NCI-H748 (cell line): ENCODE measurements at regions not wholly inside any gene's neighbourhood (a gene's known extent, or its start where the extent isn't known, plus 50 kb on each side); places are given as distances from the start of the nearest gene placed in this dataset.

Experiments
- DNase-seq: peaks from one replicate; lab custom pipeline; 2025; ENCODE audit not compliant: unreplicated experiment; lab: John Stamatoyannopoulos, UW

DNA sequence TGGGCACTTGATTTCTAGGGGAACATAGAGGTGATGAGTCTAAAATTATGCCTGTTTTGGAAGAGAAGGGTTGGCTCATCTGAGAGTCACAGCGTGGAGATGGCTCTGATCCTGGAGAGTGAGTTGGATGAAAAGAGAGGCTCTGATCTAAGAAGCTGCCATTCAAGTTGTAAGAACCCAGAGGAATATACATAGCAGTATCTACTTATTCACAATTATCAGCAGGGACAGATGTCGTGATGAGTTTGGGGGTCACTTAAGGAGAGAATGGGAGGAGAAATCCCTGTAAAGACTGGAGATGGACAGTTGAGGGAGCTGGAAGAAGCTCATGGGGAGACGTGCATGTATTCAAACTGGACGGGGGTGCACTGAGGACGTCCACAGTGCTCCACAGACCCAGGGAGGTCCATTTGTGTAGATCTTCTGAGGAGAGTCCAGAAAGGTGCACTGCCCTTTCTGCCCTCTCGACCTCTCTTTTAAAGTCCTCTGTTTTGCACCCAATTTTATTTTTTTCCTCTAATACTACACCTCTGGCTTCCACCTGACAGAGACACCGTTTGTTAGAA lies 124.7 kb upstream of the SSTR4 start:
- no peak for DNase-seq

- no peak for DNase-seq
These were observed 120.8 kb upstream of the SSTR4 start for GRCh38 chr20:22914291-22914690.

- DNase-seq, result no peak
These were observed 119.6 kb upstream of the SSTR4 start for GRCh38 chr20:22915512-22915911.

GRCh38 chr20:22916021-22916842 lies 118.9 kb upstream of the SSTR4 start:
- no peak for DNase-seq

DNA sequence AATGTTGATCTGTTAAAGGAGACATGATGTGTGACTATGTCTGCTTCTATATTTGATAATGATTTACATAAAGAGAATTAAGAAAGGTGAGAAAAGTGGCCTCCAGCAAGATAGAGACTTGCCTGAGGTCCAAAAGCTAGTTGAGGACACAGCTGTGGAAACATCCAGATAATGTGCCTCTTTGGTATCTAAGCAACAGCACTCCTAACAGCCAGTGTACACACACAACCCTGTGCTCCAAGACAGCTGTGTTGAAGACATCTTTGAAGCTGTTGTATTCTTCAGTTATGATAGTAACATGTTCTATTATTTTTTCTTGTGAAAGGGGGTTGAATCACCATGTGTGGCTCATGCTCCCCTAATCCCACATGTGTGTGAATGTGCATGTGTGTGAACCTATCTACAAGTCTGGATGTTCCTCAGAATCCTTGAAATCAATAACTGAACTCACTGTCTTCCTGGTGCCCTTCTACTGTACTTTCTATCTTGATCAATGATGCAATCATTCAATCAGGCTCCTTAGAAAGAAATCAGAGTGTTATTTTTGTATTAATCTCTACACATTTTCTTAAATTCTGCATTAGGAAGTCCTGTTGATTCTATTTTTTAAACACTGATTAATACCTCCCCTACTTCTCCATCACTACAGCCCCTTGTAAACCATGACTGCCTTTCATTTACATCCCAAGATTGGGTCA lies 116.7 kb upstream of the SSTR4 start:
- peak; percentile 95 for DNase-seq

- peak; percentile 75 for DNase-seq
These were observed 114.2 kb upstream of the SSTR4 start for GRCh38 chr20:22920898-22921297.

DNA sequence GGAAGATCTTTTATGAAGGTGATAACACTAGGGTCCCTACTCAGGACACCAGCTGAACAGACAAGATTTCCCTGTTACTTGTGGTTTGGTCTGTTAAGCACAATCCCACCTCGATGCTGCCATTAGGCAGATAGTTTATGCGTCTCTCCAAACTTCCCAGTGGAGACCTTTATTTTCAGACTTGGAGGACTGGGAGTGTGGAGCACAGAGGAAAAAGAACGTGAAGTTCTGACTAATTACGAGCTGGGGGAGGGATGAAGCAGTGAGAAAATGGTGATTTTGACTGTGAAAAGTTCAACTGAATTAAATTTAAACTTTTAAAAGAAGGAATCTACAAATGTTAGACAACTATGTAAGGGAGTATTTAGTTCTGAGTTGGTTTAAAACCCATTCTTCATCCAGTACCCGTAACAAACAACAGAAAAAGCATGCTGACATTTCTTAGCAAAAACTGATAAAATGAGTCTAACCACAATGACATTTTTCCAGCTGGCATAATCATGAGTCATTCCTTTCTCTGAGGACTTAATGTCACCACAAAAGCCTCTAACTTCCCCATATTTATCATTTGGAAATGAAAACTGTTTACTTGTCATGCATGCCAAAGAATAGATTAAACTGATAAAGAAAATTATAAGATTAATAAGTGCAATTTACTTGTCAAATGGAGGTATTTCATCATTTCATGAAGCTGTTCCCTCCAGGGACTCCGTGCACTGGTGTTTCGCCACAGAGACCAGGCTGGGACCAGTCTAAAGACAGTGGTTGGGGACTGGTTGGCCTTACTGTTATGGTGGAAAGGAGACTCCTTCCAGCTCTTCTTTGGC lies 113.3 kb upstream of the SSTR4 start:
- DNase-seq, result no peak

GRCh38 chr20:22922987-22923386 lies 112.1 kb upstream of the SSTR4 start:
- no peak for DNase-seq

DNA sequence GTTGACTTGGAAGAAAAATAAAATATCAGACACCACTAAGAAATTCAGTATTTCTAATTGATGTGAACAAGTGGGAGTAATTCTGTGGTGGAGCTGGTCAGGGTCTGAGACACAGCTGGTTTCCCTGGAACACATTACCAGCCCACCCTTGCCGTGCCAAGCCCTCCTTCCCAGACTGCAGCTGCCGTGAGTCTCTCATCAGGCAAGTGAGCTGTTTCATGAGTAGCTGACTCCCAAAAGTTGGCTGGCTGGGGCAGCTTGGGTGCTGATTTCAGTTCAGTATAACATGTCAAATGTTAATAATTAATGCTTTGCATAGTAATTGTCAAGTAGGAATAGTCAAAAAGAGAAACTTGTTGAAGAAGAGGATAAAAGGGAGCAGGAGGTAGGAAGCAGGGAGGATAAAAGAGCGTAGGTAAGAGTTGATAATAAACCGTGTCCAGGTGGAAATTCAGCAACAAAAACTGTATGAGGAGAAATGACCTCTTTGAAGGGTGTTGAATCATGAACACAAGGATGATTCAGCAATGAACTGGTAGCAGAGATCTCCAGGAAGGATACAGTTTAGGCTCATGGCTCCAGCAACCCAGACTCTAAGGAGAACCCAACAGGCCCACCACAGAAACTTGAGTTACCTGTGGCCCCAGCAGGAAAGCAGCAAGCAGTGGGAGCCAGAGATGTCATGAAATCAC lies 110.9 kb upstream of the SSTR4 start:
- DNase-seq, result no peak

GRCh38 chr20:22924949-22925612 lies 110.0 kb upstream of the SSTR4 start:
- no peak for DNase-seq

DNA sequence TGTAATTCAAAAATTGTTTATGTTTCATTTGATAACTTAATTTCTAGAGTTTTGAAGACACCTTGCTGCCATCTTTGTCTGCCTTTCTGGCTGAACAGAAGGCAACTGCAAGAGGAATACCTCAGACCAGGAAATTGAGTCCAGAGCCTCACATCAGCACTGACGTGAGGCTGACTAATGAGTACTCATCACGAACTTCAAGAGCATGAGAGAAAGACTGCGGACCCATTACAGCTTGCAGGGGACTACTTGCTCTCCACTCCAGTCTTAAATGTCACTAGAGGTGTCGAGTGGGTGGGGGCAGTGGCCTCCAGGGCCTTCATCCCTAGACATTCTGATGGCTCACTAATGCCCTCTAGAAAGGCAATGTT lies 109.5 kb upstream of the SSTR4 start:
- DNase-seq, result no peak

DNA sequence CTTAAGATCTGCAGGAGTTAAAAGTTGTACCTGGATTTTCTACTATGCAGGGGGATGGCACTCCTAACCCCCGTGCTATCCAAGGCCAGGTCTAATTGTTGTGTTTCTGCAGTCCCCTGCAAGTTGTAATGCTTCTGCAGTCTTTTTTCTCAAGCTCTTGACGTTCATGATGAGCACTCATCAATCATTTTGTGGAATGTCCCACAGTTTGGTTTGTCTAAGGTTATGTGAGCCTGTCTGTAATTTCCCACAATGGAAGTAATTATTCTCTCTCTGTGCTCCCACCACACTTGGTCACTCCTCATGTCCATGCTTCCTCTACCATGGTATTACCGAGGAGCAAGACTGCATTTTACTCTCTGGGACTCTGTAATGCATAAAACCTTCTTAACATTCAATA lies 107.6 kb upstream of the SSTR4 start:
- DNase-seq, result no peak

DNA sequence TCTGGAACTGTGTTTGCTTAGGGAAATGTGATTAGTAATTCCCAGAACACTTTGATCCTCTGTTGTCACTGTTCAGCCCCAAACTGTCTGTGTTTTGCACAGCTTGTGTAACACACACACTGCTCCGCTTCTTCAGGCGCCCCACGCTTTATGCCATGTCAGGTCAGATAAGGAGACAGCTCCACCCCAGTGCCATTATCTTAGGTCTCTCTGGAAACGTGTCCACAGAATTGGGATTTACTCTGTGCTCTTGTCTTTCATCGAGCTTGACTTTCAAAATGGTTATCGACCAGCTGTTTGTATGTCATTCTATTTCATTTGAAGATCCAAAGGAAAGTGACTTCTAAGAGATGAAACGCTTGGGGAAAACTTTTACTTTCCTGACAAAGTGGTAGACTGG lies 106.4 kb upstream of the SSTR4 start:
- peak; percentile 29 for DNase-seq

DNA sequence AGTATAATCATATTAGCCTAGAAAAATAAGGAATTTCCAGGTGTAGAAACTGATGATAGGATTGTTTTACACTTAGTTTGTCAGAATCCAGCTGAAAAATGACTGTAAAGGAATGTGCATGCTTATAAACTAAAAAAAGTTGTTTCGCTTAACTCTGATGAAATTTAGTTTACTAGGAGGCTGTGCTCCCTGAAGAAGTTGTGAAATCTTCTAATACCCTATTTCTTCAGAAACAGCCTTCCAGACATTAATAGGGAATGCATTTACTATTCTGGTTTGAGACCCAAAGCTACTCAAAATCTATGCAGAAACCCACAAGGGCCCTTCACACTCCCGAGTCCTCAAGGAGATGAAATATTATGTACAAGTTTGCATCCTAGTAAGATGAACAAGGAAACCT lies 105.5 kb upstream of the SSTR4 start:
- no peak for DNase-seq

GRCh38 chr20:22931653-22932608 lies 103.2 kb upstream of the SSTR4 start:
- no peak for DNase-seq

- DNase-seq, result no peak
These were observed 95.9 kb upstream of the SSTR4 start for GRCh38 chr20:22939181-22939580.

- DNase-seq, result no peak
These were observed 94.8 kb upstream of the SSTR4 start for GRCh38 chr20:22940350-22940749.

DNA sequence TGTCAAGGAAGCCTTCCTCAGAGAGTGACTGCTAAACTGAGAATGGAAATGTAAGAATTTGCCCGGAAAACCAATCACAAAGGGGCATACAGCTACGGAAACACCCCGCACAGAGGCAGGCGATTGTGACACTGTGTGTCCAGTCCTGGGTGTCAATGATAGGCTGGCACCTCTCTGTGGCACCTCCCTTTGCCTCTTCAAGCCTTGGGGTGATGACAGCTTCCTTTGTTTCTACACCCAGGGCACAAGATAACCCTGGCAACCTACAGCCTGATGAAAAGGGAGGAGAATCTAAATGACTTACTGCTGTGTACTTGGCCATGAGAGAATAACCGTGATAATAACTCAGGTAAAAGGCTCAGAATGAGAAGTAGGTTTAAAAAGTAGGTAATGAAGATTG lies 93.6 kb upstream of the SSTR4 start:
- no peak for DNase-seq

DNA sequence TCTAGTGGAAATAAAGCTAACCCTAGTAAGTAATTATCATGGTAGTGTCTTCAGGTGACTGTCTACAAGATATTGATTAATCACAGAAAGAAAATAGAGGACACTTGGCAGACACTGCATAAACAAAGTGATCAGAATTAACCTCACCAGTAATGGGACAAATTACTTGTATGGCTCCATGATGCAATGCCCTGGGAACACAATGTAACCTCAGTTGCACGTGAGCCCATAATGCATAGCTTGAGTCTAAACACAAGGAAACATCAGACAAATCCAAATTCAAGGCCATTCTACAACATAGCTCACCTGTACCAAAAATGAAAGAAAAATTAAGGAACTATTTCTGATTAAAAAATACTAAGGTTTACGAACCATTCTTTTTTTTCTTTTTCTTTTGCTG lies 92.4 kb upstream of the SSTR4 start:
- no peak for DNase-seq
